ENCODE measurements at regions not wholly inside any gene's neighbourhood (a gene's known extent, or its start where the extent isn't known, plus 50 kb on each side); places are given as distances from the start of the nearest gene placed in this dataset.

DNA sequence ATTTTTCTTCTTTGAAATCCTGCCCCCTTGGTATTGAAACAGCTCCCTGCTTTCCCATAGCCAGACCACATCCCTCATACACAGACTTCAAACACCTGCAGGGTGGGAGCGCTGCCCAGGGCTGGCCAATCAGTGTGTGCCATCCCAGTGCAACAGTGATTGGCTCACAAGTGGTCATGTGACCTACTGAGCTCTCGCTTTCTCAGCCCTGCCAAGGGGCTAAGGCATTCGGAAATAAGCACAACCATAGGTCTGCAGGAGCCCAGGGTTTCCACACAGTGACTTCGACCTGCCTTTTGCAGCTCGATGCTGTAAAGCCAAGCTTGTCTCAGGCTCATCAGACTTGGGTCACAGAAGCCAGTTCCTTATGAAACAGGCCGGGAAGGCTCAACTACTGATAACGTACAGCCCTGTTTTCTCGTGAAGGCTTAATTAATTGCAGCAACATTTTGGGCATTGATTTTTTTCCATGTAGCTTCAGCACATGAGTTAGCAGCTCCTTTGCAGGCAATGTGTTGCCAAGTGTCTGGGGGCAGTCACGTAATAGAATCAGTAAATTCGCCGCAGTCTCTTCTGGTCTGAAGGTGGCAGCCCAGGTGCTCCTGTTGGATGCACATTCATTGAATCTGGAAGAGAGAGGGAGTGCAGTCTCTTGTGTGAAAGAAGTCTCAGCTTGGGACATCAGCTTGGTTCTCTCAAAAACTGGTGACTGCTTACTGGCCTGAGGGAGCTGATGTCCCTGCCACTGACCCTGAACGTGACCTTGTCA lies 1091.8 kb downstream of the AACS start:
- no peak overlapping the region for H3K23ac ChIP-seq (ENCODE audit: insufficient read length, low read depth, low read length)
- TF ChIP-seq, protein P1, sequence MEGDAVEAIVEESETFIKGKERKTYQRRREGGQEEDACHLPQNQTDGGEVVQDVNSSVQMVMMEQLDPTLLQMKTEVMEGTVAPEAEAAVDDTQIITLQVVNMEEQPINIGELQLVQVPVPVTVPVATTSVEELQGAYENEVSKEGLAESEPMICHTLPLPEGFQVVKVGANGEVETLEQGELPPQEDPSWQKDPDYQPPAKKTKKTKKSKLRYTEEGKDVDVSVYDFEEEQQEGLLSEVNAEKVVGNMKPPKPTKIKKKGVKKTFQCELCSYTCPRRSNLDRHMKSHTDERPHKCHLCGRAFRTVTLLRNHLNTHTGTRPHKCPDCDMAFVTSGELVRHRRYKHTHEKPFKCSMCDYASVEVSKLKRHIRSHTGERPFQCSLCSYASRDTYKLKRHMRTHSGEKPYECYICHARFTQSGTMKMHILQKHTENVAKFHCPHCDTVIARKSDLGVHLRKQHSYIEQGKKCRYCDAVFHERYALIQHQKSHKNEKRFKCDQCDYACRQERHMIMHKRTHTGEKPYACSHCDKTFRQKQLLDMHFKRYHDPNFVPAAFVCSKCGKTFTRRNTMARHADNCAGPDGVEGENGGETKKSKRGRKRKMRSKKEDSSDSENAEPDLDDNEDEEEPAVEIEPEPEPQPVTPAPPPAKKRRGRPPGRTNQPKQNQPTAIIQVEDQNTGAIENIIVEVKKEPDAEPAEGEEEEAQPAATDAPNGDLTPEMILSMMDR (conservative IDR thresholded peaks at IDR 0.05) = no peak
- no peaks in the 10 kb centered on the region for H3K79me1 ChIP-seq (ENCODE audit: insufficient read depth, low read depth, low read length, poor library complexity, severe bottlenecking)
- H4K8ac ChIP-seq (replicated peaks; ENCODE audit: insufficient read length, low read depth, low read length) = no peak overlapping the region
- H3K9me3 Mint-ChIP-seq = no peaks in the 10 kb centered on the region; a peak in 2 of 5 replicates
- no peaks in the 10 kb centered on the region for H3K4me1 ChIP-seq (ENCODE audit: insufficient read depth, low read length)
- no peak overlapping the region for H3K4ac ChIP-seq (ENCODE audit: low read depth, low read length)
- H3K4me2 ChIP-seq (ENCODE audit: insufficient read depth, insufficient read length, low read length) = no peak overlapping the region
- H2AK5ac ChIP-seq (ENCODE audit: insufficient read length, low read length) = no peak overlapping the region
- no peak overlapping the region for H3K56ac ChIP-seq (ENCODE audit: insufficient read length, low read depth, low read length)
- no peak overlapping the region for H2BK12ac ChIP-seq (ENCODE audit: insufficient read length, low read depth, low read length)
- H3K27ac Mint-ChIP-seq = no peak overlapping the region
- H3K27ac ChIP-seq (ENCODE audit: insufficient read length, low read depth, low read length) = no peak overlapping the region
- H2BK5ac ChIP-seq (ENCODE audit: insufficient read length, low read length) = no peak overlapping the region
- peaks cover 11 to 12% of the 10 kb centered on the region in 2 experiments for H3K4me1 Mint-ChIP-seq
- no peak overlapping the region for H3T11ph ChIP-seq (ENCODE audit: low read length)
- no peak overlapping the region for H4K91ac ChIP-seq (ENCODE audit: insufficient read length, low read depth, low read length)
- WGBS (ENCODE audit: extremely low coverage, insufficient read length, low lambda C conversion rate) = no CpG with 5 or more reads among the region's 12 CpGs
- no peak overlapping the region for H3K9ac ChIP-seq (ENCODE audit: extremely low read depth, insufficient read length, low read length)
- H4K5ac ChIP-seq (ENCODE audit: insufficient read length, low read depth, low read length) = no peak overlapping the region
- no peaks in the 10 kb centered on the region for H3K79me2 ChIP-seq (ENCODE audit: insufficient read depth, low read length)
- no peak overlapping the region for H2BK120ac ChIP-seq (ENCODE audit: low read depth, low read length, poor library complexity, severe bottlenecking)
- H3K36me3 Mint-ChIP-seq (ENCODE audit: insufficient read depth in 1 of 3, low read depth in 3 of 3) = no peaks in the 10 kb centered on the region
- H3K27me3 Mint-ChIP-seq (ENCODE audit: low read depth) = peaks cover 10% of the 10 kb centered on the region
- DNase-seq = peak; percentile 87
- no peaks in the 10 kb centered on the region for H4K20me1 ChIP-seq (ENCODE audit: control insufficient read depth, insufficient read depth, insufficient read length)
- H2BK15ac ChIP-seq (ENCODE audit: low read depth, low read length) = no peak overlapping the region
- no peak overlapping the region for H2BK20ac ChIP-seq (ENCODE audit: low read depth, low read length, poor library complexity, severe bottlenecking)
- no peak overlapping the region for H2AFZ ChIP-seq (ENCODE audit: low read length)
- no peak overlapping the region for H3K18ac ChIP-seq (ENCODE audit: insufficient read length, low read depth, low read length)
- H3K27me3 ChIP-seq (ENCODE audit: insufficient read depth, low read length) = no peaks in the 10 kb centered on the region
- H3K9me3 ChIP-seq (ENCODE audit: control insufficient read depth, low read depth, low read length) = no peaks in the 10 kb centered on the region
- no peak overlapping the region for H3K14ac ChIP-seq (ENCODE audit: insufficient read depth, low read length)
- H3K4me3 Mint-ChIP-seq = no peak overlapping the region
- H3K23me2 ChIP-seq (ENCODE audit: insufficient read length, low read depth, low read length, poor library complexity, severe bottlenecking) = no peaks in the 10 kb centered on the region

Data from H9 (cell line).